GM13977 (cell line): ENCODE measurements at regions not wholly inside any gene's neighbourhood (a gene's known extent, or its start where the extent isn't known, plus 50 kb on each side); places are given as distances from the start of the nearest gene placed in this dataset.

Experiments used
- DNase-seq: peaks from one replicate; pipeline ENCODE4 v3.0.0; 2012; ENCODE audit warnings: low spot score
- in situ Hi-C: fragments of 300-500 bp; cut with MboI; formaldehyde crosslinking; loops from one replicate; pipeline ENCODE4 v1.12.0; 2022; ENCODE audit warnings: low sequenced_read_pairs, low pct_unique_long_range_greater_than_20kb, mixed read lengths, inconsistent platforms; ENCODE audit not compliant: unreplicated experiment
- TF ChIP-seq, protein P1 (sequence below): IDR thresholded peaks from 2 replicates; pipeline ENCODE4 v1.5.1; 2012; ENCODE audit warnings: mild to moderate bottlenecking, control low read depth; ENCODE audit not compliant: insufficient read depth; ENCODE audit errors: extremely low read depth, missing control alignments

DNA sequence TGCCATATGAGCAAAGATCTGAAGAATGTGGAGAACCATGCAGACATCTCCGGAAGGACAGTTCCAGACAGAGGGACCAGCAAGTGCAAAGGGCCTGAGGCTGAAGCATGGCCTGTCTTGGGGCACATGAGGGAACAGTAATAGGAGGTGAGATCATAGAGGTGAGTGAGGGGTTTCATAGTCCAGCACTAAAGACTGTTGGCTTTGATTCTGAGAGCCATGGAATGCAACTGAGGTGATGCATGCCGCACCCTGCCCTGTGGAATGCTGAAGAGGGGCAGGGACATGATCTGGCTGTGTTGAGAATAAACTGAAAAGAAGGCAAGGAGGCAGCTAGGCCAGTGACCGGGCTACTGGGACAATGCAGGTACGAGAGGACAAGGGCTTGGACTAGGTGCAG is 253.1 kb upstream of the KLF14 start:
- in situ Hi-C loops = no loop called here

DNA sequence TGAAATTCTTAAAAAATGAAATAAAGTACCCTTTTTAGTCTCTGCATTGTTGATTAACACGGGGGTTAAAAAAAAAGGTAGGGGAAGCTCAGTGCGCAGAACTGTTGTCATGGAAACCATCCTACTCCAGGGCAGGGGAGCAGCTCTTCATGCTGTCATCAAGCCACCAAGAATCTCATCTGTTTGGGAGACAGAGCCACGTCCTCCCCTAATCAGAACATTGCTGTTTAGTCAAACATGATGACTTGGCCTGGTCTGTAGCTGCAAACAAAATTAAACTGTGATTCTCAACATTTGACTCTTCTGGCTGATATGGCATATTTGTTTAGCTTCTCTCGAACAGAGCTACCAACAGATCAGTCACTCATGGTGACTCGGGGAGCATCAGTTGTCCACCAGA is 254.4 kb upstream of the KLF14 start:
- in situ Hi-C loops = no loop called here
- DNase-seq = no peak
- TF ChIP-seq, protein P1, sequence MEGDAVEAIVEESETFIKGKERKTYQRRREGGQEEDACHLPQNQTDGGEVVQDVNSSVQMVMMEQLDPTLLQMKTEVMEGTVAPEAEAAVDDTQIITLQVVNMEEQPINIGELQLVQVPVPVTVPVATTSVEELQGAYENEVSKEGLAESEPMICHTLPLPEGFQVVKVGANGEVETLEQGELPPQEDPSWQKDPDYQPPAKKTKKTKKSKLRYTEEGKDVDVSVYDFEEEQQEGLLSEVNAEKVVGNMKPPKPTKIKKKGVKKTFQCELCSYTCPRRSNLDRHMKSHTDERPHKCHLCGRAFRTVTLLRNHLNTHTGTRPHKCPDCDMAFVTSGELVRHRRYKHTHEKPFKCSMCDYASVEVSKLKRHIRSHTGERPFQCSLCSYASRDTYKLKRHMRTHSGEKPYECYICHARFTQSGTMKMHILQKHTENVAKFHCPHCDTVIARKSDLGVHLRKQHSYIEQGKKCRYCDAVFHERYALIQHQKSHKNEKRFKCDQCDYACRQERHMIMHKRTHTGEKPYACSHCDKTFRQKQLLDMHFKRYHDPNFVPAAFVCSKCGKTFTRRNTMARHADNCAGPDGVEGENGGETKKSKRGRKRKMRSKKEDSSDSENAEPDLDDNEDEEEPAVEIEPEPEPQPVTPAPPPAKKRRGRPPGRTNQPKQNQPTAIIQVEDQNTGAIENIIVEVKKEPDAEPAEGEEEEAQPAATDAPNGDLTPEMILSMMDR = no peak

More for the DNA sequence above, 253.1 kb upstream of the KLF14 start:
- TF ChIP-seq, protein P1 = no peak
- no peak for DNase-seq

DNA sequence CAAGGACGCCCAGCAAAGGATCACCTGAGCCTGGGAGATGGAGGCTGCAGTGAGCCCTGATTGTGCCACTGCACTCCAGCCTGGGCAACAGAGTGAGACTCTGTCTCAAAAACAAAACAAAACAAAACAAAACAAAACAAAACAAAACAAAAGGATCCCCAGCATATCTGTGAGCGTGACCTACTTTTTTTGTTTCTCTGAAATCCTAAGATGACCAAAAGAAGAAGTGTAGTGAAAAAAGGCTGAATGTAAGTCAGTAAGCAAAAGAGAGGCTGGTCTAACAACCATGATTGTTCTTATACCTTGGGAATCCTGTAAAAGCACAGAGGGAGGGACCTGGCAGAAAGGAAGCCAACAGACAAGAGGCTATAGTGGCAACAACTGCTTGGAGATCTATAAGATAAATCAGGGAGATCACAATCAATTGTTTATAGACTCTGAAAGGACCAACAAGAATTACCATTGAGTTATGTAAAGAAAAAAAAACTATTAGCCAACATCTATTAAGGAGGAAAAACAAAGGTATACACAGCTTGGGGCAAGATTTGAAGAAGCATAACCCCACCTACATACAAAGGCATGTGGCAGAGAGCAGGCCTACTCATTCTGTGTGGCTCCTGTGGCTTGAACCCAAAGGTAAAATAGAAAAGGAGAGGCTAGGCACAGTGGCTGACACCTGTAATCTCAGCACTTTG is 255.2 kb upstream of the KLF14 start:
- in situ Hi-C loops = no loop called here
- DNase-seq = no peak
- TF ChIP-seq, protein P1 = no peak

DNA sequence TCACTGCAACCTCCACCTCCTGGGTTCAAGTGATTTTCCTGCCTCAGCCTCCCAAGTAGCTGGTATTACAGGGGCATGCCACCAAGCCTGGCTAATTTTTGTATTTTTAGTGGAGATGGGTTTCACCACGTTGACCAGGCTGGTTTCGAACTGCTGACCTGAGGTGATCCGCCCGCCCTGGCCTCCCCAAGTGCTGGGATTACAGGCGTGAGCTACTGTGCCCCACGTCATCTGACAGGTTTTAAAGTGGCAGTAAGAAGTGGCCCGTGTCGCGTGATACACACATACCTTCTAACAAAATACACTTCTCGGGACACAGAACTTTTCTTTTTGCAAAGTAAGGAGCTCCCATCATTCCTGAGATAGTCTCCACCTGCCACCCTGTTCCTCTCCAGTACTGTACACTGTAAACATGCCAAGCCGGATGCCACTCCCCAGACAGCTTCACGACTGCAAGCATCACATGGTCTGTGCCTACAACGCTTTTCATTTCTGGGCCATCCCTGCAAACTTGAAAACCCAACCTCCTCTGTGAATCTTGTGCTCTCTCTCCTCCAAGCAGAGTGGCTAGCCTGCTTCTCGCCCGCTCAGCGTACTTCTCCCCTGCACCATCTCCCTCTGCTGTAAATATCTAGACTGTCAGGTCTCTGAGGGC is 256.3 kb upstream of the KLF14 start:
- no peak for DNase-seq
- TF ChIP-seq, protein P1 = no peak
- in situ Hi-C loops = no loop called here

DNA sequence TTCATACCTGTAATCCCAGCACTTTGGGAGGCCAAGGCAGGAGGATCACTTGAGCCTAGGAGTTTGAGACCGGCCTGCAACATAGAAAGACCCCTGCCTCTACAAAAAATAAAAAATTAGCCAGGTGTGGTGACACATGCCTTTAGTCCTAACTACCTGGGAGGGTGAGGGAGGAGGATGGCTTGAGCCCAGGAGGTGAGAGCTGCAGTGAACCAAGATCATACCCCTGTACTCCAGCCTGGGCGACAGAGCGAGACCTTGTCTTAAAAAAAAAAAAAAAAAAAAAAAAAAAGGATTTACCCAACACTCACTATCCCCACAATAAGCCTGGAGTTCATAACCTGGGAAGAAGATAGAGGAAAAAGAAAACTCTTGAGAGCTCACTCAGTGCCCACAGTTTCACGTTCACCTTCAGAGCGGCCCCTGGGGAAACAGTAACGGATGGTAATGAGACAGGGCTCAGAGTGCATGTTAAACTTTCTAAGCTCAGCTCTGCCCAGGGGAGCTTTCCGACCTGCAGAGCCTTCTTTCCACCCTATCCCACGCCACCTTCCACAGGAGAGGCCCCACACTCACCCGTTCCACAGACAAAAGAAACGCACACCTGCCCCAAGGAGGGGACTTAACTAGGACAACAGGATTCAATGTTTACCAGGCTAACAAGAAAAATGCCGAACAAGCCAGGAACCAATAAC is 259.8 kb upstream of the KLF14 start:
- DNase-seq = no peak
- in situ Hi-C loops = no loop called here
- TF ChIP-seq, protein P1 = no peak

DNA sequence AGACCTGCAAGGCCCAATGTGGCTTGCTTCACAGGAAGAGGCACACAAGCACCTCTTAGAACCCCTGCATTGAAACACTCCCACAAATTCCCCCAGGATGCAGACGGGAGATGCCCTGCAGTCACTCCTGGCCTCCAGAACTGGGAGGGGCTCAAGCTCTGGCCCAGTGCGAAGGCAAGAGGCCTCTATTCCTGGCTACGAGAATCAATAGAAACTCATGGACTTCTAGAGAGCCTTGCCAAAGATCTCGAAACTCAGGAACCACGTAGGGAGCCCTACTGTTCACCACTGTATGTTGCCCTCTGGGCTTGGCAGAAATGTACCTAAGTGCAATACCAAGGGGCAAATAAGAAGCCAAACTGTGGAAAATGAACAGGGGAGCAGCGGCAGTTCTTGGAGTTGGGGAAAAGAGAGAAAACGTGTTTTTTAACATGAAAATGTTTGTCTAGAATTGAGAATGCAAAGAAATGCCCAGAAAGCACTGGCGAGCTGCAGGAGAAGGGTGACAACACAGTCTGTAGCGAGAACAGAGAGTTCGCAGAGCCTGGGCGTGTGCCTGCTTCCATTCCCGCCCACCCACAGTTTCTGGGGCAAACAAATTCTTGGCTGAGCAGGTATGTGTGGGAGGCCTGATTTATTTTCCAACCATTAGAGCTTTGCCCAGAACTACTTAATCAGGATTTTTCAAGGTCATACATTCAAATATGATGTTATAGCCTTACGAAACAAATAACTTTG is 260.5 kb upstream of the KLF14 start:
- TF ChIP-seq, protein P1 = no peak
- in situ Hi-C loops = no loop called here
- no peak for DNase-seq
